ENCODE measurements at regions not wholly inside any gene's neighbourhood (a gene's known extent, or its start where the extent isn't known, plus 50 kb on each side); places are given as distances from the start of the nearest gene placed in this dataset.

GRCh38 chr1:90318431-90318830 is 323.5 kb downstream of the ZNF326 start:
- no peak overlapping the region for H3K9ac ChIP-seq (ENCODE audit: low read length)
- no peaks in the 10 kb centered on the region for H3K79me2 ChIP-seq (ENCODE audit: low read length)
- H3K4me2 ChIP-seq (ENCODE audit: low read length), result no peak overlapping the region
- no peak overlapping the region for H3K27ac ChIP-seq (ENCODE audit: low read length)
- H2AFZ ChIP-seq (ENCODE audit: low read depth, low read length), result no peak overlapping the region
- H3K4me3 ChIP-seq (ENCODE audit: low read length), result no peak overlapping the region
- no peaks in the 10 kb centered on the region for H3K27me3 ChIP-seq (ENCODE audit: low read depth, low read length)
- no peaks in the 10 kb centered on the region for H3K9me3 ChIP-seq (ENCODE audit: insufficient read depth, low read length)
- no peaks in the 10 kb centered on the region for H3K4me1 ChIP-seq (ENCODE audit: low read length)
- no peak for TF ChIP-seq EZH2phosphoT487 (IDR thresholded peaks at IDR 0.05; ENCODE audit: low read depth)
- no peaks in the 10 kb centered on the region for H4K20me1 ChIP-seq (ENCODE audit: insufficient read depth, low read length)
- no peaks in the 10 kb centered on the region for H3K36me3 ChIP-seq (replicated peaks; ENCODE audit: low read depth, low read length)

- Histone ChIP-seq H3K4me3 (ENCODE audit: low read length) (no peak overlapping the region), H3K27ac (ENCODE audit: low read length) (no peak overlapping the region)
These were observed 322.7 kb downstream of the ZNF326 start for GRCh38 chr1:90317628-90318027.

GRCh38 chr1:90314533-90314932 is 319.6 kb downstream of the ZNF326 start:
- Histone ChIP-seq H3K9ac (ENCODE audit: low read length) (no peak overlapping the region), H3K27ac (ENCODE audit: low read length) (no peak overlapping the region), H3K9me3 (ENCODE audit: insufficient read depth, low read length) (no peaks in the 10 kb centered on the region), H3K4me1 (ENCODE audit: low read length) (no peaks in the 10 kb centered on the region), H3K4me2 (ENCODE audit: low read length) (no peak overlapping the region), H4K20me1 (ENCODE audit: insufficient read depth, low read length) (no peaks in the 10 kb centered on the region), H3K79me2 (ENCODE audit: low read length) (no peaks in the 10 kb centered on the region), H3K36me3 (replicated peaks; ENCODE audit: low read depth, low read length) (no peaks in the 10 kb centered on the region), H3K4me3 (ENCODE audit: low read length) (no peak overlapping the region), H3K27me3 (ENCODE audit: low read depth, low read length) (no peaks in the 10 kb centered on the region), H2AFZ (ENCODE audit: low read depth, low read length) (no peak overlapping the region)
- TF ChIP-seq EZH2phosphoT487 (IDR thresholded peaks at IDR 0.05; ENCODE audit: low read depth), result no peak
- no peak for TF ChIP-seq CTCF (IDR thresholded peaks at IDR 0.05; ENCODE audit: low read depth, low read length)

More at GRCh38 chr1:90317628-90318027, 322.7 kb downstream of the ZNF326 start:
- Histone ChIP-seq H3K9me3 (ENCODE audit: insufficient read depth, low read length) (no peaks in the 10 kb centered on the region), H3K27me3 (ENCODE audit: low read depth, low read length) (no peaks in the 10 kb centered on the region), H3K36me3 (replicated peaks; ENCODE audit: low read depth, low read length) (no peaks in the 10 kb centered on the region), H3K9ac (ENCODE audit: low read length) (no peak overlapping the region), H4K20me1 (ENCODE audit: insufficient read depth, low read length) (no peaks in the 10 kb centered on the region), H2AFZ (ENCODE audit: low read depth, low read length) (no peak overlapping the region), H3K4me2 (ENCODE audit: low read length) (no peak overlapping the region), H3K79me2 (ENCODE audit: low read length) (no peaks in the 10 kb centered on the region), H3K4me1 (ENCODE audit: low read length) (no peaks in the 10 kb centered on the region)
- no peak for TF ChIP-seq EZH2phosphoT487 (IDR thresholded peaks at IDR 0.05; ENCODE audit: low read depth)
- TF ChIP-seq CTCF (IDR thresholded peaks at IDR 0.05; ENCODE audit: low read depth, low read length), result no peak

- Histone ChIP-seq H3K36me3 (replicated peaks; ENCODE audit: low read depth, low read length) (no peaks in the 10 kb centered on the region), H3K4me2 (ENCODE audit: low read length) (no peak overlapping the region), H4K20me1 (ENCODE audit: insufficient read depth, low read length) (no peaks in the 10 kb centered on the region), H3K79me2 (ENCODE audit: low read length) (no peaks in the 10 kb centered on the region), H3K4me3 (ENCODE audit: low read length) (no peak overlapping the region), H3K4me1 (ENCODE audit: low read length) (no peaks in the 10 kb centered on the region), H3K27me3 (ENCODE audit: low read depth, low read length) (no peaks in the 10 kb centered on the region), H3K9me3 (ENCODE audit: insufficient read depth, low read length) (no peaks in the 10 kb centered on the region), H3K9ac (ENCODE audit: low read length) (no peak overlapping the region), H2AFZ (ENCODE audit: low read depth, low read length) (no peak overlapping the region), H3K27ac (ENCODE audit: low read length) (no peak overlapping the region)
- no peak for TF ChIP-seq EZH2phosphoT487 (IDR thresholded peaks at IDR 0.05; ENCODE audit: low read depth)
- TF ChIP-seq CTCF (IDR thresholded peaks at IDR 0.05; ENCODE audit: low read depth, low read length), result no peak
These were observed 318.9 kb downstream of the ZNF326 start for GRCh38 chr1:90313778-90314177.

GRCh38 chr1:90309806-90310205 is 314.9 kb downstream of the ZNF326 start:
- Histone ChIP-seq H3K79me2 (ENCODE audit: low read length) (no peaks in the 10 kb centered on the region), H3K36me3 (replicated peaks; ENCODE audit: low read depth, low read length) (no peaks in the 10 kb centered on the region), H3K9me3 (ENCODE audit: insufficient read depth, low read length) (no peaks in the 10 kb centered on the region), H3K9ac (ENCODE audit: low read length) (no peak overlapping the region), H3K27me3 (ENCODE audit: low read depth, low read length) (no peaks in the 10 kb centered on the region), H3K4me3 (ENCODE audit: low read length) (no peak overlapping the region), H4K20me1 (ENCODE audit: insufficient read depth, low read length) (no peaks in the 10 kb centered on the region), H2AFZ (ENCODE audit: low read depth, low read length) (no peak overlapping the region), H3K27ac (ENCODE audit: low read length) (no peak overlapping the region), H3K4me1 (ENCODE audit: low read length) (no peaks in the 10 kb centered on the region), H3K4me2 (ENCODE audit: low read length) (no peak overlapping the region)
- no peak for TF ChIP-seq CTCF (IDR thresholded peaks at IDR 0.05; ENCODE audit: low read depth, low read length)
- TF ChIP-seq EZH2phosphoT487 (IDR thresholded peaks at IDR 0.05; ENCODE audit: low read depth), result no peak

All from OCI-LY3 (cell line).